Lower lobe of right lung (tissue), 2 donors: ENCODE measurements at regions not wholly inside any gene's neighbourhood (a gene's known extent, or its start where the extent isn't known, plus 50 kb on each side); places are given as distances from the start of the nearest gene placed in this dataset.

Source experiments
- ATAC-seq, 2 donors: fragments of 200-7000 bp; cut with Tn5 transposase; one replicate each; pipeline ENCODE4 v1.9.1; 2020 to 2022; ENCODE audit warnings: mild to moderate bottlenecking in 2 of 2, moderate library complexity in 2 of 2
- DNase-seq: peaks from one replicate; pipeline ENCODE4 v3.0.0-alpha.2; 2020
- H3K27ac ChIP-seq: fragments of 200-600 bp; one replicate; pipeline ENCODE4 v1.8.0; 2022
- H3K27me3 ChIP-seq: fragments of 200-600 bp; one replicate; pipeline ENCODE4 v1.8.0; 2022; ENCODE audit warnings: low read depth
- H3K36me3 ChIP-seq: fragments of 200-600 bp; one replicate; pipeline ENCODE4 v1.8.0; 2022; ENCODE audit warnings: mild to moderate bottlenecking
- H3K4me1 ChIP-seq: fragments of 200-600 bp; one replicate; pipeline ENCODE4 v1.8.0; 2022
- H3K4me3 ChIP-seq: fragments of 200-600 bp; one replicate; pipeline ENCODE4 v1.8.0; 2022; ENCODE audit warnings: mild to moderate bottlenecking
- H3K9me3 ChIP-seq: fragments of 200-600 bp; one replicate; pipeline ENCODE4 v1.8.0; 2022
- intact Hi-C: fragments of 100-400 bp; cut with DNase I; formaldehyde crosslinking; loops from one replicate; pipeline ENCODE4 v1.11.0; 2022
- TF ChIP-seq, protein P1 (sequence below): fragments of 200-600 bp; IDR thresholded peaks from one replicate; pipeline ENCODE4 v1.8.0; 2022; ENCODE audit warnings: antibody characterized with exemption, mild to moderate bottlenecking
- donor health status: DM: no; HTN: yes; CAD: no; lungs with severe emphysema.

DNA sequence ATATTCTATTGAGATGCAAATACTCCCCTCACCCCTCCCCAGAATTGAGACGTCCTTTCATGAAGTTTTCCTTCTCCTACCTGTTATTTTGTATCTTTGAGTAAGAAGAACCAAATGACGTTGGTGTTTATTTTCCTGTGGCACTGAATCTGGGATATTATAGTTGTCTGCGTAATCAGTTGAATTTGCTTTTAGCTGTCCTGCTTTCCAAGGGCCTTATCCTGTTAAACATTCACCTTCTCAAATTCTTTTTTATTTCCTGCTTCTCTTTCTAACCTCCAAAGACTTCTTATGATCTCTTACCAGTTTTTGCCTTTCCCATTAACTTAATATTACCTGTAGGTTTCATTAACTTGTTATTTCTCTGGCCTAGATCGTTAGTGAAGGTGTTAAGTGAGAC, 1254.9 kb upstream of the WWC1 start:
- DNase-seq (no peak), ATAC-seq (no peak)
- Histone ChIP-seq H3K36me3 (no peaks in the 10 kb centered on the region), H3K9me3 (no peaks in the 10 kb centered on the region), H3K4me1 (no peaks in the 10 kb centered on the region), H3K4me3 (no peak overlapping the region), H3K27ac (no peak overlapping the region), H3K27me3 (no peaks in the 10 kb centered on the region)
- intact Hi-C loops: no loop called here
- TF ChIP-seq, protein P1, sequence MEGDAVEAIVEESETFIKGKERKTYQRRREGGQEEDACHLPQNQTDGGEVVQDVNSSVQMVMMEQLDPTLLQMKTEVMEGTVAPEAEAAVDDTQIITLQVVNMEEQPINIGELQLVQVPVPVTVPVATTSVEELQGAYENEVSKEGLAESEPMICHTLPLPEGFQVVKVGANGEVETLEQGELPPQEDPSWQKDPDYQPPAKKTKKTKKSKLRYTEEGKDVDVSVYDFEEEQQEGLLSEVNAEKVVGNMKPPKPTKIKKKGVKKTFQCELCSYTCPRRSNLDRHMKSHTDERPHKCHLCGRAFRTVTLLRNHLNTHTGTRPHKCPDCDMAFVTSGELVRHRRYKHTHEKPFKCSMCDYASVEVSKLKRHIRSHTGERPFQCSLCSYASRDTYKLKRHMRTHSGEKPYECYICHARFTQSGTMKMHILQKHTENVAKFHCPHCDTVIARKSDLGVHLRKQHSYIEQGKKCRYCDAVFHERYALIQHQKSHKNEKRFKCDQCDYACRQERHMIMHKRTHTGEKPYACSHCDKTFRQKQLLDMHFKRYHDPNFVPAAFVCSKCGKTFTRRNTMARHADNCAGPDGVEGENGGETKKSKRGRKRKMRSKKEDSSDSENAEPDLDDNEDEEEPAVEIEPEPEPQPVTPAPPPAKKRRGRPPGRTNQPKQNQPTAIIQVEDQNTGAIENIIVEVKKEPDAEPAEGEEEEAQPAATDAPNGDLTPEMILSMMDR: no peak

DNA sequence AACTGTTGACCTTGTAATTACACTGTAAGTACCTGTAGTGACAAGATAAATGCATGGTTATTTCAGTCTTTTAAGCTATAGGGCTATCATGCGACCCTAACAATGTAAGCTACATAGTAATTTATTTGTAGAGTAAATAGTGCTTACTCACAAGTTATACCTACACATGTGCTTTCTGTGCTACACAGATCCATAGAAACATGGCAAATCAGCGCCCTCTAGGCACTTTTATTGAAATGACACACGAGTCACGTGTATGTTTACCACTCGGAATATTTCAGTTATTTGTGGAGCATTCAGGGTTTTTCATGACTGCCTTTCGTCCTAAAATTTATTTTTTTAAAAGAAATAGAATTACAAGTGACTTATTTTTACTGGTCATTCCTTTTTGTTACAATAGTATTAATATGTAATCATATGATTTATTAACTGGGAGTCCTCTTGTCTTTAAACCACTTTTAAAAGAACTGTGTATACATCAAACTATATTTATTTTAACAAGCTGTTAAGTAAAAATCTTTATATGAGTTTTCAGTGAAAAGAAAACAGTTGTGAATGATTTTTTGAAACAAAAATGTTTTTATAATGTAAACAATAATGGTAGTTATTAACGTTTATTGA, 1242.3 kb upstream of the WWC1 start:
- ATAC-seq: peak in 1 of 2 donors; percentile 63
- intact Hi-C loops: no loop called here
- H3K9me3 ChIP-seq: no peaks in the 10 kb centered on the region
- no peaks in the 10 kb centered on the region for H3K36me3 ChIP-seq
- TF ChIP-seq, protein P1: peak; percentile 56
- no peak for DNase-seq
- no peaks in the 10 kb centered on the region for H3K27me3 ChIP-seq
- H3K27ac ChIP-seq: no peak overlapping the region
- peaks cover 5% of the 10 kb centered on the region for H3K4me1 ChIP-seq
- H3K4me3 ChIP-seq: no peak overlapping the region

DNA sequence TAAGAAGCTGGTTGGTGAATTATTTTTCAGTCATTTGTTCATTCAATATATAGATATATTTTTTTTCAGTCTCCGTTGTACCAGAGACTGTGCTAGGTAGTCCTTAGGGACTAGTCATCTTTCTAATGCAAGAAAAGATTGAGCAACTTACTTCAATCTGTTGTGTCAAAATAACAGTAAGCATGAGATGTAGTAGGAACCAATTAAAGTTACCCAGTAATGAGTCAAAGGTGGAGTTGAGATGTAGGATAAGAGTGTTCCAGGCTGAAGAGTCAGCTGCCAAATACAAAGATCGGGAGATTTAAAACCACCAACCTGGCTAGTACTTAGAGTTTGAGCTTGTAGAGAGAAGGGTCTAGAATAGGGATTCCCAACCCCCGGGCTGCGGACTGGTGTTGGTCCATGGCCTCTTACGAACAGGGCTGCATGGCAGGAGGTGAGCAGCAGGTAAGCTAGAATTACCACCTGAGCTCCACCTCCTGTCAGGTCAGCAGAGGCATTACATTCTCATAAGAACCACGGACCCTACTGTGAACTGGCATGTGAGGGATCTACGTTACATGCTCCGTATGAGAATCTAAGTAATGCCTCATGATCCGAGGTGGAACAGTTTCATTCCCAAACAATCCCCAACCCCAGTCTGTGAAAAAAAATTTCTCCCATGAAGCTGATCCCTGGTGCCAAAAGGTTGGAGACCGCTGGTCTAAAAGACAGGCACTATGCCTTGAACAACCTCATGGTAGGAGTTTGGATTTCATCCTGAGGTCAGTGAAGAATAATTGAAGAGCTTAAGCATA, 1241.5 kb upstream of the WWC1 start:
- H3K4me3 ChIP-seq: no peak overlapping the region
- ATAC-seq (no peak), DNase-seq (no peak)
- H3K4me1 ChIP-seq: peaks cover 5% of the 10 kb centered on the region
- H3K27ac ChIP-seq: no peak overlapping the region
- no peaks in the 10 kb centered on the region for H3K9me3 ChIP-seq
- intact Hi-C loops: no loop called here
- TF ChIP-seq, protein P1: no peak
- H3K36me3 ChIP-seq: no peaks in the 10 kb centered on the region
- no peaks in the 10 kb centered on the region for H3K27me3 ChIP-seq

DNA sequence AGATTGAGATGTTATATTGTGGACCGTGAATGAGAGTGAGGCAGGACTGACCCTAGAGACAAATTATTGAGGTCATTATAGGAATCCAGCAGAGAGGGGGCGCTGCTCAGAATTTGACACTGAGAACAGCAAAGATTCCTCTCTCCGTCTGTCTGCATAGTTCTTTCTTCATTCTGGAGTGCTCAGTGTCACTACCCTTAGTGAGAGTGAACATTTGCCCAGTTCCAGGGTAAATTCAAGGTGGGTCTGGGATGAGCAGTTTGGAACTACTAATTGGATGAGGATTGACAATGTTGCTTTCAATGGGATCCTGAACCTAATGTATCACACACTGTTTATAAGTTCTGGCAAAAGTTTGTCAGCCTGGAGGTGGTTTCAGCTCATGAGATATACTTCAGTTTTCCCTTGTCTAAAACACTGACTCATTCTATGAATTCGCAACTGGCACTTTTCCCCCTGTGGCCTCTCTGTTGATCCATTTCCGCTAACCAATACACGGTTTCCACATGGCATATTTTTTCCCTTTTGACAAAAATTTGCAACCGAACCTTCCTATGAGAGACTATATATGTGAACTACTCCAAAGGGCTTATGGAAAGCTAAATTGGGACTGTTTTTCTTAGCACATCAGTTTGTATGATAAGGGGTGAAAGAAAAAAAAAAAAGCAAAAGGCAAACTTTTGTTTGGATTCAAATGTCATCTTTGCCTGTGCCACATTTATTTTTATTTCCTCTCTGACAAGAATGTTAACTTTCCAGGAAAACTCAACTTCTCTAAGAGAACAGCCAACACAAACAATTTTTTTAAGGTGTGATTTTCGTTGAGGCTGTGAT, 1240.7 kb upstream of the WWC1 start:
- intact Hi-C loops: no loop called here
- Histone ChIP-seq H3K9me3 (no peaks in the 10 kb centered on the region), H3K27me3 (no peaks in the 10 kb centered on the region), H3K4me3 (no peak overlapping the region), H3K4me1 (peaks cover 5% of the 10 kb centered on the region), H3K36me3 (no peaks in the 10 kb centered on the region), H3K27ac (no peak overlapping the region)
- DNase-seq (no peak), ATAC-seq (no peak)
- TF ChIP-seq, protein P1: no peak

DNA sequence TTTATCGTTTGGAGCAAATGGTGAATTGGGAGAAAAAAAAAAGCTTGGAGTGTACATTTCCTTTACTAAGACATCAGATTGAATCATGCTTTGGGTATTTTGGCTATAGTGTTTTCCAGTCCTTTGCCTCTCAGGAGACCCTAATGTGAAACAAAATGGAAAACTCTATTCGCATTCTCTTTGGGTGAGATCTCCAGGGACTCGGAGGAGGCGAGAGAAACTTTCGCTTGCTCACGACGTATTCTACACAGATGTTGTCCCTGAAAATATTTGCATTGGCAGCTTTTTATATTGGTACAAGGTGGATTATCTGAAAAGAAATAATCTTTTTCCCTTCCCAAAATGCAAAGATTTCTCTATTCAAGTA, 1240.1 kb upstream of the WWC1 start:
- TF ChIP-seq, protein P1: no peak
- DNase-seq (no peak), ATAC-seq (no peak)
- no peak overlapping the region for H3K4me3 ChIP-seq
- no peak overlapping the region for H3K27ac ChIP-seq
- no peaks in the 10 kb centered on the region for H3K27me3 ChIP-seq
- H3K4me1 ChIP-seq: peaks cover 5% of the 10 kb centered on the region
- no peaks in the 10 kb centered on the region for H3K9me3 ChIP-seq
- no peaks in the 10 kb centered on the region for H3K36me3 ChIP-seq
- intact Hi-C loops: no loop called here
